ENCODE measurements at regions not wholly inside any gene's neighbourhood (a gene's known extent, or its start where the extent isn't known, plus 50 kb on each side); places are given as distances from the start of the nearest gene placed in this dataset.

DNA sequence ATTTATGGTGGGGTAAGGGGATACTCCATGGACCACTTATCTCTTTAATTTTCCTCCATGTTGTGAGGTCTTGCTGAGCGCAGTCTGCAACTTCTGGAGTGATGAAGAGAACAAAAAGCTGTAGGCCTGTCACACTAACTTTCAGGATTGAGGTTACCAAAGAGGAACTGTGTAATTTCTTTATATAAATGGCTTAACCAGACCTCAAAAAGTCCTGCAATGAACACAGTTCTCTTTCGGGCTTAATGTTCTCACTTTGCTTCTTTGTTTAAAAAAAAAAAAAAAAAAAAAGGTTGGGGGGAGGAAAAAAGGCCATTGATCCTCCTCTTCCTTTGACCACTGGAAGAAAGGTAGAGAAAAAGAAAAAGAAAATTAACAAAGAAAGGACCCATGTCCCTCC, 86.8 kb upstream of the SOX9 start:
- TF ChIP-seq, protein P1, sequence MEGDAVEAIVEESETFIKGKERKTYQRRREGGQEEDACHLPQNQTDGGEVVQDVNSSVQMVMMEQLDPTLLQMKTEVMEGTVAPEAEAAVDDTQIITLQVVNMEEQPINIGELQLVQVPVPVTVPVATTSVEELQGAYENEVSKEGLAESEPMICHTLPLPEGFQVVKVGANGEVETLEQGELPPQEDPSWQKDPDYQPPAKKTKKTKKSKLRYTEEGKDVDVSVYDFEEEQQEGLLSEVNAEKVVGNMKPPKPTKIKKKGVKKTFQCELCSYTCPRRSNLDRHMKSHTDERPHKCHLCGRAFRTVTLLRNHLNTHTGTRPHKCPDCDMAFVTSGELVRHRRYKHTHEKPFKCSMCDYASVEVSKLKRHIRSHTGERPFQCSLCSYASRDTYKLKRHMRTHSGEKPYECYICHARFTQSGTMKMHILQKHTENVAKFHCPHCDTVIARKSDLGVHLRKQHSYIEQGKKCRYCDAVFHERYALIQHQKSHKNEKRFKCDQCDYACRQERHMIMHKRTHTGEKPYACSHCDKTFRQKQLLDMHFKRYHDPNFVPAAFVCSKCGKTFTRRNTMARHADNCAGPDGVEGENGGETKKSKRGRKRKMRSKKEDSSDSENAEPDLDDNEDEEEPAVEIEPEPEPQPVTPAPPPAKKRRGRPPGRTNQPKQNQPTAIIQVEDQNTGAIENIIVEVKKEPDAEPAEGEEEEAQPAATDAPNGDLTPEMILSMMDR (conservative IDR thresholded peaks at IDR 0.05; ENCODE audit: low read depth, low read length) = no peak
- TF ChIP-seq EZH2 (IDR thresholded peaks at IDR 0.05; ENCODE audit: borderline replicate concordance, low read depth, low read length, poor library complexity, severe bottlenecking) = no peak
